ENCODE measurements at regions not wholly inside any gene's neighbourhood (a gene's known extent, or its start where the extent isn't known, plus 50 kb on each side); places are given as distances from the start of the nearest gene placed in this dataset.

- no peak overlapping the region for H3K4me3 ChIP-seq (ENCODE audit: low read depth in 2 of 2, low read length in 1 of 2)
- H3K36me3 ChIP-seq (replicated peaks in 1 of 2; ENCODE audit: control insufficient read depth in 1 of 2, insufficient read depth in 2 of 2, low read length in 1 of 2): no peaks in the 10 kb centered on the region
- no peak overlapping the region for H3K9ac ChIP-seq
- H3K27ac ChIP-seq (ENCODE audit: low read depth in 2 of 2, low read length in 1 of 2): peak overlapping the region in 1 of 2 experiments; percentile 100; a peak in 2 of 4 replicates
- DNase-seq: no peak
- ChIA-PET POLR2A (interaction anchor here (1.8 to 3.3 kb wide), 3 partner anchors 12 to 354 kb away, joined by 5 to 14 read pairs (median 13); partner anchors contain the start of gene NR4A3), CTCF (interaction anchor here (0.6 to 2.6 kb wide), 6 partner anchors 12 to 167 kb away, joined by 3 to 15 read pairs (median 6); no protein-coding TSS in a partner anchor)
- H4K20me1 ChIP-seq (ENCODE audit: insufficient read depth): no peaks in the 10 kb centered on the region
- no peaks in the 10 kb centered on the region for H3K27me3 ChIP-seq (ENCODE audit: insufficient read depth)
- H2AFZ ChIP-seq (ENCODE audit: low read depth): no peak overlapping the region
- H3K4me2 ChIP-seq: no peak overlapping the region
- no peaks in the 10 kb centered on the region for H3K79me2 ChIP-seq (ENCODE audit: insufficient read depth)
- no peaks in the 10 kb centered on the region for H3F3A ChIP-seq (replicated peaks; ENCODE audit: insufficient read depth)
- H3K9me2 ChIP-seq: no peaks in the 10 kb centered on the region
- H3K4me1 ChIP-seq (ENCODE audit: control insufficient read depth in 1 of 2, insufficient read depth in 2 of 2, low read depth in 1 of 2, low read length in 1 of 2): peaks cover 13 to 51% of the 10 kb centered on the region in 2 experiments; a peak in 3 of 4 replicates
- TF ChIP-seq JUND (IDR thresholded peaks at IDR 0.05) (no peak), IRF3 (IDR thresholded peaks at IDR 0.05; ENCODE audit: low read depth, low read length) (no peak), SMC3 (IDR thresholded peaks at IDR 0.05; ENCODE audit: low read depth, low read length) (no peak), USF1 (IDR thresholded peaks at IDR 0.05; ENCODE audit: borderline replicate concordance, low read depth) (no peak), POLR2AphosphoS5 (IDR thresholded peaks at IDR 0.05; ENCODE audit: low read depth, low read length) (no peak), MXI1 (IDR thresholded peaks at IDR 0.05; ENCODE audit: low read depth, low read length) (no peak), USF2 (IDR thresholded peaks at IDR 0.05; ENCODE audit: borderline replicate concordance, low read depth, low read length) (no peak), CHD2 (IDR thresholded peaks at IDR 0.05; ENCODE audit: low read length, partially characterized antibody) (no peak)
- no peaks in the 10 kb centered on the region for H3K9me3 ChIP-seq
Observed at GRCh38 chr9:99466781-99467180, 244.7 kb downstream of the SEC61B start.

- Histone ChIP-seq H3K79me2 (ENCODE audit: insufficient read depth) (no peaks in the 10 kb centered on the region), H3F3A (replicated peaks; ENCODE audit: insufficient read depth) (no peaks in the 10 kb centered on the region), H3K4me2 (no peak overlapping the region), H3K27ac (ENCODE audit: low read depth in 2 of 2, low read length in 1 of 2) (peak overlapping the region in 1 of 2 experiments; percentile 80; a peak in 2 of 4 replicates), H2AFZ (ENCODE audit: low read depth) (no peak overlapping the region), H3K4me3 (ENCODE audit: low read depth in 2 of 2, low read length in 1 of 2) (no peak overlapping the region), H3K4me1 (ENCODE audit: control insufficient read depth in 1 of 2, insufficient read depth in 2 of 2, low read depth in 1 of 2, low read length in 1 of 2) (peaks cover 1 to 45% of the 10 kb centered on the region in 2 experiments; a peak in 3 of 4 replicates), H3K9me3 (no peaks in the 10 kb centered on the region), H3K9ac (no peak overlapping the region), H3K27me3 (ENCODE audit: insufficient read depth) (no peaks in the 10 kb centered on the region), H3K36me3 (replicated peaks in 1 of 2; ENCODE audit: control insufficient read depth in 1 of 2, insufficient read depth in 2 of 2, low read length in 1 of 2) (no peaks in the 10 kb centered on the region), H3K9me2 (no peaks in the 10 kb centered on the region), H4K20me1 (ENCODE audit: insufficient read depth) (no peaks in the 10 kb centered on the region)
- no peak for DNase-seq
- 35% methylated on average over 2 of the region's 2 CpGs for WGBS (ENCODE audit: low lambda C conversion rate)
- ChIA-PET POLR2A (interaction anchor here (0.6 to 1.1 kb wide), 2 partner anchors 349 to 351 kb away, joined by 3 read pairs; partner anchors contain the start of gene NR4A3), CTCF (interaction anchor here (1.1 to 1.3 kb wide), 2 partner anchors 25 to 206 kb away, joined by 3 to 4 read pairs; no protein-coding TSS in a partner anchor)
- peak; percentile 55 for TF ChIP-seq CHD2 (IDR thresholded peaks at IDR 0.05; ENCODE audit: low read length, partially characterized antibody)
- no peak for TF ChIP-seq MEF2A (IDR thresholded peaks at IDR 0.05; ENCODE audit: borderline replicate concordance, low read depth)
- TF ChIP-seq PBX3 (IDR thresholded peaks at IDR 0.05): no peak
- TF ChIP-seq REST (IDR thresholded peaks at IDR 0.05; ENCODE audit: low read depth, low read length): no peak
- TF ChIP-seq MXI1 (IDR thresholded peaks at IDR 0.05; ENCODE audit: low read depth, low read length): no peak
- TF ChIP-seq FOXJ3 (CRISPR knock-in tag; IDR thresholded peaks at IDR 0.05): no peak
- TF ChIP-seq GATA2 (CRISPR knock-in tag; IDR thresholded peaks at IDR 0.05): peak; percentile 75
- TF ChIP-seq EZH2phosphoT487 (IDR thresholded peaks at IDR 0.05; ENCODE audit: borderline replicate concordance, low read depth): no peak
- no peak for TF ChIP-seq SIN3A (IDR thresholded peaks at IDR 0.05; ENCODE audit: borderline replicate concordance, low read depth, low read length)
- no peak for TF ChIP-seq TCF12 (IDR thresholded peaks at IDR 0.05)
- TF ChIP-seq ZBTB33 (IDR thresholded peaks at IDR 0.05; ENCODE audit: borderline replicate concordance, low read depth): no peak
Observed at GRCh38 chr9:99471033-99471432, 249.0 kb downstream of the SEC61B start.
